GM12891 (cell line): ENCODE measurements at regions not wholly inside any gene's neighbourhood (a gene's known extent, or its start where the extent isn't known, plus 50 kb on each side); places are given as distances from the start of the nearest gene placed in this dataset.

Source experiments
- PAX5 ChIP-seq: IDR thresholded peaks from 2 replicates; pipeline ENCODE4 v1.6.1; 2011; ENCODE audit warnings: low read length, moderate library complexity, mild to moderate bottlenecking; ENCODE audit not compliant: insufficient read depth, severe bottlenecking
- POLR2A ChIP-seq: IDR thresholded peaks from 2 replicates; pipeline ENCODE4 v1.6.1; 2011; ENCODE audit warnings: low read depth, low read length, control low read depth
- POLR2AphosphoS5 ChIP-seq: IDR thresholded peaks from 2 replicates; pipeline ENCODE4 v1.6.1; 2011; ENCODE audit warnings: low read depth, low read length, control low read depth
- SPI1 ChIP-seq: IDR thresholded peaks from 2 replicates; pipeline ENCODE4 v1.6.1; 2011; ENCODE audit warnings: low read depth, low read length, control low read depth
- TAF1 ChIP-seq: IDR thresholded peaks from 2 replicates; pipeline ENCODE4 v1.6.1; 2011; ENCODE audit warnings: low read depth, low read length, control low read depth

- TF ChIP-seq POLR2AphosphoS5 (no peak), POLR2A (no peak), TAF1 (no peak), SPI1 (no peak), PAX5 (no peak)
Measured at GRCh38 chr5:51468196-51468595, 84.9 kb downstream of the ISL1 start.
